Activated CD4-positive, alpha-beta T cell treated with anti-CD3 and anti-CD28 coated beads, Interleukin-2, amount 50 U/mL, for 48 hours (primary cell): ENCODE measurements at regions not wholly inside any gene's neighbourhood (a gene's known extent, or its start where the extent isn't known, plus 50 kb on each side); places are given as distances from the start of the nearest gene placed in this dataset.

ENCODE experiments used
- DNase-seq, 2 experiments: peaks; one replicate each; pipeline ENCODE4 v3.0.0-alpha.2; 2020

- DNase-seq: no peak
Observed at GRCh38 chr3:34200576-34200975, 402.1 kb downstream of the PDCD6IP start.

- DNase-seq: no peak
Observed at GRCh38 chr3:34202975-34203374, 404.5 kb downstream of the PDCD6IP start.

GRCh38 chr3:34203386-34203785 lies 405.0 kb downstream of the PDCD6IP start:
- DNase-seq: no peak

GRCh38 chr3:34207002-34207401 lies 408.6 kb downstream of the PDCD6IP start:
- DNase-seq: no peak

- DNase-seq: no peak
Observed at GRCh38 chr3:34207806-34208205, 409.4 kb downstream of the PDCD6IP start.

GRCh38 chr3:34212175-34212574 lies 413.7 kb downstream of the PDCD6IP start:
- DNase-seq: no peak

GRCh38 chr3:34212656-34213055 lies 414.2 kb downstream of the PDCD6IP start:
- DNase-seq: no peak

- DNase-seq: no peak
Observed at GRCh38 chr3:34213478-34213877, 415.0 kb downstream of the PDCD6IP start.

GRCh38 chr3:34216711-34217335 lies 418.4 kb downstream of the PDCD6IP start:
- no peak for DNase-seq

- no peak for DNase-seq
Observed at GRCh38 chr3:34218706-34219385, 420.4 kb downstream of the PDCD6IP start.

- no peak for DNase-seq
Observed at GRCh38 chr3:34219556-34219955, 421.1 kb downstream of the PDCD6IP start.

GRCh38 chr3:34225821-34226366 lies 427.5 kb downstream of the PDCD6IP start:
- no peak for DNase-seq

GRCh38 chr3:34229876-34230275 lies 431.4 kb downstream of the PDCD6IP start:
- DNase-seq: no peak

- no peak for DNase-seq
Observed at GRCh38 chr3:34235096-34235495, 436.7 kb downstream of the PDCD6IP start.

- DNase-seq: no peak
Observed at GRCh38 chr3:34237946-34238345, 439.5 kb downstream of the PDCD6IP start.

GRCh38 chr3:34238407-34238806 lies 440.0 kb downstream of the PDCD6IP start:
- DNase-seq: no peak

- DNase-seq: no peak
Observed at GRCh38 chr3:34239287-34239686, 440.9 kb downstream of the PDCD6IP start.

GRCh38 chr3:34239875-34240274 lies 441.4 kb downstream of the PDCD6IP start:
- DNase-seq: no peak

GRCh38 chr3:34247401-34247800 lies 449.0 kb downstream of the PDCD6IP start:
- DNase-seq: no peak

GRCh38 chr3:34248352-34248751 lies 449.9 kb downstream of the PDCD6IP start:
- no peak for DNase-seq

- DNase-seq: no peak
Observed at GRCh38 chr3:34254285-34254684, 455.9 kb downstream of the PDCD6IP start.

GRCh38 chr3:34256021-34256420 lies 457.6 kb downstream of the PDCD6IP start:
- DNase-seq: no peak

GRCh38 chr3:34256791-34257190 lies 458.4 kb downstream of the PDCD6IP start:
- no peak for DNase-seq

GRCh38 chr3:34258271-34258998 lies 460.0 kb downstream of the PDCD6IP start:
- DNase-seq: no peak
